Upper lobe of left lung (tissue), 4 donors: ENCODE measurements at regions not wholly inside any gene's neighbourhood (a gene's known extent, or its start where the extent isn't known, plus 50 kb on each side); places are given as distances from the start of the nearest gene placed in this dataset.
A peak's percentile ranks its signal among the peaks of the same experiment; 100 is the strongest.

Source experiments
- CTCF ChIP-seq, 6 experiments: fragments of 450-650 bp in 4 of 6; fragments of 200-600 bp in 2 of 6; sonication (generic) in 2 of 6; IDR thresholded peaks; one replicate each; pipeline ENCODE4 v1.5.1; 2016 to 2019; ENCODE audit warnings: antibody characterized with exemption in 6 of 6
- EP300 ChIP-seq, 4 donors: sonication (generic); formaldehyde crosslinking; IDR thresholded peaks; one replicate each; pipeline ENCODE4 v1.5.1; 2017; ENCODE audit warnings: antibody characterized with exemption in 4 of 4, control low read depth in 2 of 4
- POLR2A ChIP-seq, 4 donors: fragments of 450-650 bp; IDR thresholded peaks; one replicate each; pipeline ENCODE4 v1.5.1; 2016 to 2017; ENCODE audit warnings: antibody characterized with exemption in 4 of 4, mild to moderate bottlenecking in 2 of 4

- TF ChIP-seq CTCF (IDR thresholded peaks at IDR 0.05) (peak; percentile 50 to 79 (median 68)), POLR2A (IDR thresholded peaks at IDR 0.05) (no peak), EP300 (IDR thresholded peaks at IDR 0.05) (no peak)
These were observed 82.2 kb upstream of the SLC25A26 start for GRCh38 chr3:66138336-66139313.
